Left colon (tissue), 2 donors: ENCODE measurements at regions not wholly inside any gene's neighbourhood (a gene's known extent, or its start where the extent isn't known, plus 50 kb on each side); places are given as distances from the start of the nearest gene placed in this dataset.

Experiments
- ATAC-seq: fragments of 200-7000 bp; cut with Tn5 transposase; one replicate; pipeline ENCODE4 v1.9.1; 2020; ENCODE audit warnings: mild to moderate bottlenecking, moderate library complexity
- DNase-seq, 2 donors: peaks; one replicate each; pipeline ENCODE4 v3.0.0-alpha.2; 2020
- intact Hi-C, 2 donors: fragments of 100-400 bp; cut with DNase I in 1 of 2; cut with micrococcal nuclease in 1 of 2; formaldehyde crosslinking; loops; one replicate each; pipeline versions ENCODE4 v1.11.2 to v1.14.0; 2022; cut with DNase I, micrococcal nuclease
- donor health status: DM: no; HTN: no; CAD: no.
- donor health status: DM: yes; HTN: yes; CAD: no.

DNA sequence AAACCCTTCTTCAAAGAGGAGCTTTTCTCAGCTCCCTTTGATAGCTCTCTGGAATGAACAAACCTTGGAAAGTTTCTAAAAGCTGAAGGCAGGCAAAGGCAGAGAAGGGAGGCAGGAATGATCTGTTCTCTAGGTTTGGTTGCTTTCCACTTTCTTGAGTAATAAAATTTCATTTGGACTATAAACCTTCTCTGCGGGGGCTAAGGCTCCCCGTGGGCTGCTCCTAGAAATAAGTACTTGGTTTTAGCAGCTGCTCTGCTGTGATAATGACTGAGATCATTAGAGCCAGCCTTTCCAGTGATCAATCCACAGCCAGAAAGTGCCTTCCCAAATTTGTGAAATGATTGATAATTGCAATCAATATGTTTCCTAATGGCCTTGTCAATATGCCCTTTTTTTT is 183.8 kb upstream of the HTR2A start:
- DNase-seq (no peak), ATAC-seq (no peak)
- intact Hi-C loops: no loop called here

DNA sequence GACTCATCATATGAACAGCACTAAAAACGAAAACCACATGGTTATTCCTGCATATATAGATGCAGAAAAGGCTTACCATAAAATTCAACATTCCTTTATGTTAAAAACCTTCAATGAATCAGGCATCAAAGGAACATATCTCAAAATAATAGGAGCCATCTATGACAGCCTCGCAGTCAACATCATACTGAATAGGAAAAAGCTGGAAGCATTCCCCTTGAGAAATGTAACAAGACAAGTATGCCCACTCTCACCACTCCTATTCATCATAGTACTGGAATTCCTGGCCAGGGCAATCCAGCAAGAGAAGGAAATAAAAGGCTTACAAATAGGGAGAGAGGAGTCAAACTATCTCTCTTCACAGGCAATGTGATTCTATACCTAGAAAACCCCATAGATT is 179.6 kb upstream of the HTR2A start:
- no peak for ATAC-seq
- intact Hi-C loops: no loop called here
- no peak for DNase-seq

DNA sequence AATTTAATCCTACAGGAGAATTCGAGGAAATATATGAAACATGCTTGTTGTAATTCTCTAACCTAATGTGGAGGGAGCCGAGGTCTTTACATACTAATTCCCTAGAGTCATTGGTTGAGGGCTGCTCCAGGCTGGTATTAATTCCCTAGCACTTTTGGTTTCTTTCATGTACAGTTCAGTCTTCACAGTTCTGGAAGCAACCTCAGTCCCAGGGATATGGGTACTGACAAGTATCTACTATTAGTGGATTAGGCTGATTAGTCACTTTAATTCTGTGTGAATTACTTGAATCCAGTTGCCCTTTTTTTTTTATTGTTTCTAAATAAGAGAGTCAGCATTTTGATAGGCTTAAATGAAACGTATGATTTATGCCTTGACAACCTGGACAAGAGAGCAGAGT is 172.3 kb upstream of the HTR2A start:
- DNase-seq: no peak
- no peak for ATAC-seq
- intact Hi-C loops: no loop called here

DNA sequence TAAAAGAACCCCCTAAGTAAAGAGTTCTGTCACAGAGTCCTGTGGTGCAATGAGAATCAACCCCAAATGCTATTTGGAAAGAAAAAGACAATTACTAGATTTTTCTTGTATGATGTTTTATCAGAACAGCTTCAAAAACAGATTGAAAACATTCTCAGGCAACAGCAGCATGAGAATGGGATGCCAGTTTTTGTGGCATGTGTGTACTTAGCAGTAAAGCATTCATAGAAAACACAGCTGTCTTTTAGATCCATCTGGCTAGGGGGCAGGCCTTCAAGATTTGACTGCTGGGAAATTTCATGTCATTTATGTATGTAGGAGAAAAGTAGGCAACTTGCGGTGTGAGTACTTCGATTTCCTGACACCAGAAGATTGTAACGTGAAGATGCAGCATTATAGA is 170.5 kb upstream of the HTR2A start:
- DNase-seq: no peak
- intact Hi-C loops: no loop called here
- ATAC-seq: no peak

DNA sequence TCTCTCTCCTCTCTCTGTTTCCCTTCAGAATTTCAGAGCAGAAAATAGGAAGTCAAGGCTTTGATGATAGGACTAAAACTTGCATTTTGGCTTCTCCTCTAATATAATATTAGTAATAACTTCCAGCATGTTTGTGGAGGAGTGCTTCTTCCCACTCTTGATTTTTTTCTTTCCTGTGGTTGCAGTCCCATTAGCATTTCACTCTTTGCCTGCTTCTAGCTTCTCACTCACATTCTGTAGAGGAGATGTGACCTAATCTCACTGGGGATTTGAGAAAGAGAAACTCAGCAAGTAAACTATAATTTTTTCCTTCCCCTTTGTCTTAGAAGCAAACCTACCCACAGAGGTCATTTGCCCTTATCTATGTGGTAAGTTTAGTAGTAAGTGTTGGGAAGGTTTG is 169.4 kb upstream of the HTR2A start:
- intact Hi-C loops: no loop called here
- ATAC-seq (no peak), DNase-seq (no peak)

DNA sequence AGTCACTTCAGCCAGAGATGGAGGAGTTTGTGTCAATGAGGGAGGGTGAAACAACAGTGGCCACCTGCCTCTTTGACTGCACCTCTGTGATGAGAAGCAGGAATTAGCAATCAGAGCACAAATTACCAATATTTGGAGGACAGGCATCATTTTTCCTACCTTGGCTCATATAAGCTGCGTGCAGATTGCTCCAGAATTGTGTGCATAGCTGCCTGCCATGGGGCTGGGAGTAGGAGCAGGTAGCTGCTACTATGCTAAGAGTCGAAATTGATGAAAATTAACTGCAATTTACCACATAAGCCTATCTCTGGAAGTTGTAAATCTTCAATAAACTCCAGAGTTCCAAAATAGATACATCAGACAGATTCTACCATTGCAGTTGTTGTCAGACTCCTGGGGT is 167.5 kb upstream of the HTR2A start:
- intact Hi-C loops: no loop called here
- ATAC-seq: no peak
- DNase-seq: no peak

DNA sequence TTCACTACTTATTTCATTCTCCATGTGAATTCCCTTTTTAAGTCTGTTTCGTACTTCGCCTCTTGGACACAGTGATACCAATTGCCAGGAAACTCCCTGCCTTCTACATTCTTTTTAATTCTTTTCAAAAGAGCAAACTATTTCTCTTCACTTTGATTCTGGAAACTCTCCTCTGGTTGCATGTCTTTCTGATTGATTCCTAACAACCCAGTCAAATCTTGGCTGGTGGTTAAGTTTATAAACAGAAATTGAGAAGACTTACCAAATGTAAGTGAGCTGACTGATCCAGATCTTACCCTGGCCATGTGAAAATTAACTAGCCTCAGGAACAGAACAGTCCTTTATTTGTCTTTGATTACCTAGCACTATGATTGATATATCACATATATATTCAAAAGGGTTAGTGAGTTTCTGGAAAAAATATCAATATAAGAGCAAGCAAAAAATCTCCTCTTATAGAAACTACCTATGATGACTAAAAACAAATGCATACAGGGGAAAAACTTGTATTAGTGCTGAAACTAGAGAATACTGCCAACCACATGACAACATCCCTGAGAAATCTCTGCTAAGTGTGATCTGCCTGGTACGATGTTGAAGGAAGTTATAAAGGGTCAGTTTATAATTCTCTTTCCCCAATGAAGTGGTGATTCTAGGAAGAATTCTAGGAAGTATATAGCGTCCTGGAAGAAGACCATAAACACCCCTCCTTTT is 152.6 kb upstream of the HTR2A start:
- intact Hi-C loops: no loop called here
- ATAC-seq: no peak
- DNase-seq: no peak

DNA sequence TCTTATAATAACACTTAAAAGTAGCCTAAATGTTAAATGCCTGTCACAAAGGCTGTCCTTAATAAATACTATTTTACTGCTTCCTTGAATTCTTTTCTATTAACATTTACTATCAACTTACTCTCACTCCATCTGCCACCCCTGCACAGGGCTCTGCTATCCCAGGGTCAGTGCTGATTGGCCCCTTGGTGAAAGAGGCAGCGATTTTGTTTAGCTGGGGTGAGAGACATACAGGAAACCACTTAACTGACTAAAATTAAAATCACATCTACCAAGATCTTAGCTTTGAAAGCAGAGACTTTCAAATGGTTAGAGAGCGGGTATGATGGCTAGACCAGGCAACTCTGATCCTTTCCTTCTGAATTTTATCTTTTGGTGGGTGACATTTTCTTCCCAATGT is 149.9 kb upstream of the HTR2A start:
- DNase-seq (no peak), ATAC-seq (no peak)
- intact Hi-C loops: no loop called here

DNA sequence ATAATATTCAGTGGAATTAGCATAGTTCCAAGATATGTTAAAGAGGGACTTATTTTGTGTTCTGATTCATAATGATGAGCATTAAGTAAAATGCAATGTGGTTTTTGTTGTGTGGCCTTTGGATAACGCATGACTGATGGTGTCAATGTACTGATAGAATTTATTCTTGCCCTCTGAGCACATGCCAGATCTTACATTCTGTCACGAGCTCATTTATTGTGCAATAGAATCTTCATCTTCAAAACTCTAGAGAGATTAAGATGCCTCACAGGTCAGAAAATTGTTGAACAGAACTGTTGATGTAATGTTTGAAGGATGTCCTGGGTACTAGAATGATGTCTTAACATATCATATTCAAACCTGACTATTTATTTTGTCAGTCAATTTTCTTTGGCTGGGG is 148.0 kb upstream of the HTR2A start:
- ATAC-seq (no peak), DNase-seq (no peak)
- intact Hi-C loops: no loop called here

DNA sequence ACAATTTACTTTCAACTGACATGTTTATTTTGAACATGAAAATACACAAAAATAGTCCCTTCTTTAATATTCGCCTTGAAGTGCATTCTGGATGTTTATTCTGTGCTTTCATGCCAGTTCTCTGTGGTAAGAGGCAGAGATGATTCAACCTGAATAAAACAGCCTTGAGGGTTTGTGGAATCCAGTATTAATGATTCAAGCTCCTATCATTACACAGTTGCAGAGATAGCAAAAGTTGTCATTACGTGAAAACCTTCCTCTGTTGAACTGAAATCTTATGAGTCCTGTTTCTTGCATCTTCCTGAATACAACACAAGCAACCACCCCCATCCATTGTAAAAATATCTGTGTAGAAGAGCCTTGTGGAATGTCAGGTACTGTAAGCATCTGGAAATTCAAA is 142.3 kb upstream of the HTR2A start:
- no peak for ATAC-seq
- DNase-seq: no peak
- intact Hi-C loops: no loop called here

DNA sequence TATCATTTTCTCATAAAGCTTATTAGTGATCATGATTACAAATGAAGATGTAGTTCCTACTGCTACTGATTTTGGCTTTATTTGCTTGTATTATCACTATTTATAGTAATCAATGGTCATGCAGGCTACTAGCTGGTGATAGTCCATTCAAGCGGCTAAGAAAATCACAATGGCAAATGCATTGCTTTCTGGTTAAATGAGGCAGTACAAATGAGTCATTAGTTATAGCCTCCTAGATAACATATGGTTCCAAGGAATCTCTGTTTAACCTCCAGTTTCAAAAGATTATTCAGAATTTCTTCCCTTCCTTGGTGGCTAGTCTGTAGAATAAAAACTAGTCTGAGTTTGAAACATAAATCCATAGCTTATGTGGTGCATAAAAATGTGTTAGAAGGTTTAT is 141.3 kb upstream of the HTR2A start:
- intact Hi-C loops: no loop called here
- DNase-seq: no peak
- ATAC-seq: no peak

DNA sequence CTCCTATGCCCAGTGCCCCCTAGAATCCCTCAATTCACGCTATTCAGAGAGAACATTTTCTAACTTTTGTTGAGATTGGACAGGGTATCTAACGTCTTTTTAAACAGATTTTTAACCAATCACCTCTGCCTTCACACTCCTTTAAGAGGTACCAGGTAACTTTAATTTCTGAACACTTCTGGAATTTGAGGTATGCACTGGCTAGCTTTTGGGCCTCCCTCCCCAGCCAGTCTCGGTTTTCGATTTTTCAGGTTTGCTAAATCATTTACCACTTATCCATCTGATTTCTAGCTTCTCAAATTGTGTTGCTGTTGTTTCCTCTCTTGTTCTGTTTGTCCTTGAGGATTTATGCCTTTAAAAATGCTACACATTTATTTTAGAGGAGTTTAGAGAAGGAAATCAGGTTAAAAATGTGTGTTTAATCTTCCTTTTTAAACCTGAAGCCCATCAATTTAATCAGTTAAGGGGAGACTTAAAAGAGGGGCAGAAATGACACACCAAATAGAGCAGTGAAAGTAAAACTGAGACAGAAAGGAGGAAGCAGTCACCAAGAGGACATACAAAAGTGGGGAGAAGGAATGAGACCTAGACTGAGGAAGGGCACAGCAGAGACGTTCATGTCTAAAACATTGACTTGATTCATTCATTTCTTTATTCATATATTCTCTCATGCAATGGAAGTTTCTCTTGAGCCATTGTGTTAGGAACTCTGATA is 139.6 kb upstream of the HTR2A start:
- ATAC-seq: no peak
- intact Hi-C loops: no loop called here
- no peak for DNase-seq

DNA sequence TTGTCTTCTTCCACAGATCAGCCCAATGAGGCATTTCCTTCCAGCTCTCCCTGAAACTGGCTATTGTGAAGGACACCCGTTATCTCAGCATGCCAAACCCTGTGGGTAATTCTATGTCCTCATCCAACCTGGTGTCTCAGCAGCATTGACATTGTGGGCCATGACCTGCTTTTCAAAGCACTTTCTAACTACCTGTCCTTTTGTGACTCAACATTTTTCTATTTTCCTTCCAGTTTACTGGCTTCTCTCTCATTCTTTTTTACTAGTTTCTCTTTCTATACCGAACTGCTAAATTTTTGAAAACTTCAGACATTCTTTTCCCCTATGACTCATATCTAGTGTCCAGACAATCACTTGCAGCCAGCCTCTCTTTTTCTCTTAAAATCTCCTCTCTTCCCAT is 136.4 kb upstream of the HTR2A start:
- intact Hi-C loops: no loop called here
- ATAC-seq: no peak
- no peak for DNase-seq

DNA sequence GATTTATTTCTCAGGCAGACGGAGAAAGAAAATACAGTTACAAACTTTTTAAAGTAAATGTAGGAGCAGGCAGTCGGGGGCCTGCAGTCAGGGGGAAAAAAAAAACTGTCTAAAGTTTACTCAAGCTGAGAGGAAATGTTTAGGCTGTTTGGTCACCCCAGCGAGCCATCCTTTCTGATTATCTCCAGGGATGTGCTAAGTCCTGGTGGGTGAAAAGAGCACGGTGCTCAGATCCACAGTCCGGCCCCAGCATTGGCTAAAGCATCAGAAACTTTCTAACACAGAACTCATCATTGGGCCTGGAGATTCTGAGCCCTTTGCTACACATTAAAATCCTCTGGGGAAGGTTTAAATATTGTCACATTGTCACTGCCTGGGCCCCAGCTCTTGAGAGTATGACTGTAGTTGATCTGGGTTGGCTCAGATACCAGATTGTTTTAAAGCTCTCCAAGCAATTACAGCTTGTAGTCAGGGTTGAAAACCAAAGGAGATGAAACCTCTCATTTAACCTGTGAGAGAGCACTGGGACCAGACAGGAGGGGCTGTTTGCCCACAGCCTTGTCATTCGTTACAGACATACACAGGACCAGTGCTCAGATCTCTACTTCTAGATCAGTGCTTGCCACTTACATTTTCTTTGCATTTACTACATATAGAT is 131.1 kb upstream of the HTR2A start:
- intact Hi-C loops: no loop called here
- DNase-seq (no peak), ATAC-seq (no peak)

DNA sequence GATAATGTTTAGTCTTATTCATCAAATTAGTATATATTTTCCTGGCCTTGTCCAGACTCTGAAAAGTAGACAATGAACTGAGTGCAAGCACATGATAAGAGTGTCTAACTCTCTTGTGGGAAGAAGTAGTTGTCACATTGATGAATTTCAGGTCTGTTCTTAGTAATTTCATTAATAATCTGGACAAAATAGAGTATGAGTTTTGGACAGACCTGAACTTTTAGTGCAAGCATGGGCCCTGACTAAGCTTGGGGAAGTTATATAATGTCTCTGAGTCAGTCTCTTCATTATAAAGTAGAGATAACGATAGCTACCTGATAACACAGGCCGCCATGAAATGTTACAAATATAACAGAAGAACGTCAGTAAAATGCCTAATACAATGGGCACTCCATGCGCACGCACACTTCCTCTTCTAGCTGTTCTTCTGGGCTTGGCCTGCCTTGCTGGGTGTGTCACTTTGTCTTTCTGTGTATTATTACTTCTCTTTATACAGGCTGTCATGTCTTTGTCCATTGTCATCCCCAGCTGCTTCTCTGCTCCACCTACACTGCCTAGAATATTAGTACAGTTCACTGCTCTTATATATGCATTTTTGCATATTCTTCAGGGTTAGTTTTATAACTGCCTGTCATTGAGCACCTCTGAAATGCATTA is 129.1 kb upstream of the HTR2A start:
- no peak for DNase-seq
- intact Hi-C loops: no loop called here
- no peak for ATAC-seq

DNA sequence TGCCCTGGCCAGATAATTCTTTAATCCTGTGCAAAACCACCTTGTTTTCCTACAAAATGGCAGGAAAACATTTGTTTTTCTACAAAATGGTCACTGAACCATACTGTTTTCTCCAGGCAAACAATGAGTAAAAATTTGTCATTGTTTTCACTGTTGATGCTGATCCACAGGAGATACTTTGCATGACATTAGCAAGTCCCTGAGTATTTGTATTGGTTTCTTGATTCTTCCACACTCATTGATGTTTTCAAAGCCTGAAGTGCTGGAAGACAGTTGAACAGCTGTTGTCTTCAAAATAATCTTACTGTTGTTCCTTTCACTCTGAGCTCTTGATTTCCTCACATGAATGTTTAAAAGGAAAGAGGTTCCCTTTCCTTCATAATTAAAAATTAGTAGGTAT is 123.1 kb upstream of the HTR2A start:
- intact Hi-C loops: no loop called here
- DNase-seq (no peak), ATAC-seq (no peak)

DNA sequence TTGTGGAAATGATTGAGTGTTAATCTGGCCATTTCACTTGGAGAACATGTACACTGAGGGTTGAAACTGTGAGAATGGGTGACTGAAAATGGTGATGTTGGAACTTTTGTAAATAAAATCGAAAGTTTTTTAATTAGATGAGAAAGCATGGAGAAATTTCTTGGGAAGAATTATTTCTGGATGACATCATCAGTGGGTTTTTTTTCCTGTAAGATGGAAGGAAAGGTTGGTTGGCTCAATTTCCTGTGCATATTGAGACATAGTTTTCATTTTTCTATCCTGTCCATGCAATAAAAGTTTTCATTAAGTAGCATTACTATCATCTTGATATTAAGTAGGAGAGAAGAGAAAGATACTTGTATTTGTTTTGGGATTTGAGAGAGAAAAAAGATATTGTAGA is 120.6 kb upstream of the HTR2A start:
- intact Hi-C loops: no loop called here
- DNase-seq (no peak), ATAC-seq (no peak)

DNA sequence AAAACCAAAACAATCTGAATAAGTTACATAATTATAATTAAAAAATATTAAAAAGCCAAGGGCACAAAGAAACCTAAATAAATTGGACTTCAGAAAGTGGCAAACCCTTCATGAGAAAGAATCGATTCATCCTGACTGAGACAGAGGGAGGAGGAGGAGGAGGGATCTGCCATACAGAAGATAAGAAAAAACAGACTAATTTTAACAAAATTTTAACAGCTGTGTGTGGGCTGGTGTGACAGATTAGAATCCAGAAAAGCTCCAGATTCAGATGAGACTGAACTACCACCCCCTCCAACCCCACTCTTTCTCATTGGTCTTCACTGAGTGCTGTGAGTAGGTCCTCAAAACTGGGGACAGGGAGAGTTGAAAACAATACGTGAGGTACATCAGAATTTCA is 111.5 kb upstream of the HTR2A start:
- intact Hi-C loops: no loop called here

DNA sequence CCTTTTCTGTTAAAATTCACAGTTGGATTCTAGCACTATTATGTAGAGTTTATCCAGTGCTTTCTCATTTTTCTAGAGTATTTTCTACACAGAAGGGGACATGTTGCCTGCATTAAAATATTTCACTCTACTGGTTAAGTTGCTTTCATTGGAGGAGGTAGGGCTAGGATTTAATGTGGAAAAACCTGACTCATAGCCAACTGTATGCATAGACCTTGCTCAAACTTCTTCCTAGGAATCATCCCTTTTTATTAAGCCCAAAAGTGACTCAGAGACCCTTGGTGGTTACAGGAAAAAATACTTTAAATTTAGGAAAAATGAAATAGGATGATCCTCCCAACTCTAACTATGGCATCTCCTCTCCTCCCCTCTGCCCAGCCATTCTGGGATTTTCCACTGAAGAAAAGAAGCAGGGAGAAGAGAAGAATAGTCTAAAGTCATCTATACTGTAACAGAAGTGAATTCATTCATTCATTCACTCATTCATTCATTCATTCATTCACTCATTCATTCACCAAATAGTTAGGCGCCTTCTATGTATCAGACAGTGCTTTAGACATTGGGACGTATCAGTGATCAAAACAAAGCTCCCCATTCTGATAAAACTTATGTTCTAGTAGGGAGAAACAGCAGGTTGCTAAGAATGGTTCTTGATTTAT is 109.0 kb upstream of the HTR2A start:
- no peak for ATAC-seq
- intact Hi-C loops: no loop called here
- no peak for DNase-seq

More for the DNA sequence above, 111.5 kb upstream of the HTR2A start:
- DNase-seq (no peak), ATAC-seq (no peak)

DNA sequence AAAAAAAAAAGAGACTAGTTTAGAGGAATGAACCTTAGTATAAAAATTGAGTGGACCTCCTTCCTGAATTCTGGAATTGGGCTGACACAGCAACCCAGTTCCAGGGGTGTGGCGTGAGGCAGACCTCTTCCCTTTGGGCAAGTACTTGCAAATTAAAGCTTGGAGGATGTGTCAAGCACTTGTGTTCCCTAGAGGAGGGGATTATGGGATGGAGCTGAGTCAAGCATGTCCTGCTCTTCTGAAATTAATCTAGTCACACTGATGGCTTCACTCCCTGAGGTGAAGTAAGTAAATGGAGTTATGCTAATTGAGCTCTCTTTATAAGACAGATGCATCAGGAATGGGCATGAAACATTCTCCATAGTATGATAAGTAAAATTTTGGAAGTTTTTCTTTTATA is 107.7 kb upstream of the HTR2A start:
- no peak for ATAC-seq
- intact Hi-C loops: no loop called here
- DNase-seq: no peak
